Mammary epithelial cell (primary cell): ENCODE measurements at regions not wholly inside any gene's neighbourhood (a gene's known extent, or its start where the extent isn't known, plus 50 kb on each side); places are given as distances from the start of the nearest gene placed in this dataset.

ENCODE experiments used
- CTCF ChIP-seq, 2 donors: IDR thresholded peaks in 1 of 2; conservative IDR thresholded peaks in 1 of 2; 2 replicates each; pipeline ENCODE4 v1.5.1; 2011 to 2012; ENCODE audit warnings: inconsistent platforms in 2 of 2, low read length in 2 of 2, mild to moderate bottlenecking in 2 of 2, control low read depth in 1 of 2, low read depth in 1 of 2; ENCODE audit not compliant: insufficient read depth in 1 of 2; ENCODE audit errors: extremely low read depth in 1 of 2
- EZH2 ChIP-seq: IDR thresholded peaks from 2 replicates; pipeline ENCODE4 v1.6.1; 2012; ENCODE audit warnings: low read length, inconsistent platforms, borderline replicate concordance

- TF ChIP-seq CTCF (conservative IDR thresholded peaks at IDR 0.05 in 1 of 2, IDR thresholded peaks at IDR 0.05 in 1 of 2; ENCODE audit: extremely low read depth in 1 of 2, insufficient read depth in 1 of 2, low read depth in 1 of 2, low read length in 2 of 2) (no peak), EZH2 (no peak)
Measured at GRCh38 chr14:104469591-104469990, 110.0 kb upstream of the C14orf180 start.
